ENCODE measurements at regions not wholly inside any gene's neighbourhood (a gene's known extent, or its start where the extent isn't known, plus 50 kb on each side); places are given as distances from the start of the nearest gene placed in this dataset.

DNA sequence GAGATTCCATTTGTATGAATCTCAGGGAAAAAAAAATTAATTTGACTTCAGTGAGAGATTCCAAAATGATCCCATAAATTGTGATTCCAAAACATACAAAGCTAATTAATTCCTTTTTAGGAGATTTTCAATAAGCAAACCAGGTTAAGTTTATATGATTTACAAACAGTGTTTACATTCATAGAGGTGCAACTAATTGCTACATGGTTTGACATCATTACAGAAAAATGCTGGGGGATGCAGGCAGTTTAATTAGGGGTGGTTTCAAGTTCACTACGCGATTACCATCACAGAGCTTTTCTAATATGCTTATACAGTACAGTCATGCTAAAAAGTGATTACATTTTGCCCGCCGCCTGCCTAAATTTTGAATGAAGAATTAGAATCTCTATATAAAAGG is 143.2 kb upstream of the MGMT start:
- TF ChIP-seq, protein P1, sequence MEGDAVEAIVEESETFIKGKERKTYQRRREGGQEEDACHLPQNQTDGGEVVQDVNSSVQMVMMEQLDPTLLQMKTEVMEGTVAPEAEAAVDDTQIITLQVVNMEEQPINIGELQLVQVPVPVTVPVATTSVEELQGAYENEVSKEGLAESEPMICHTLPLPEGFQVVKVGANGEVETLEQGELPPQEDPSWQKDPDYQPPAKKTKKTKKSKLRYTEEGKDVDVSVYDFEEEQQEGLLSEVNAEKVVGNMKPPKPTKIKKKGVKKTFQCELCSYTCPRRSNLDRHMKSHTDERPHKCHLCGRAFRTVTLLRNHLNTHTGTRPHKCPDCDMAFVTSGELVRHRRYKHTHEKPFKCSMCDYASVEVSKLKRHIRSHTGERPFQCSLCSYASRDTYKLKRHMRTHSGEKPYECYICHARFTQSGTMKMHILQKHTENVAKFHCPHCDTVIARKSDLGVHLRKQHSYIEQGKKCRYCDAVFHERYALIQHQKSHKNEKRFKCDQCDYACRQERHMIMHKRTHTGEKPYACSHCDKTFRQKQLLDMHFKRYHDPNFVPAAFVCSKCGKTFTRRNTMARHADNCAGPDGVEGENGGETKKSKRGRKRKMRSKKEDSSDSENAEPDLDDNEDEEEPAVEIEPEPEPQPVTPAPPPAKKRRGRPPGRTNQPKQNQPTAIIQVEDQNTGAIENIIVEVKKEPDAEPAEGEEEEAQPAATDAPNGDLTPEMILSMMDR (IDR thresholded peaks at IDR 0.05; ENCODE audit: low read depth, low read length, poor library complexity, severe bottlenecking) = no peak
- TF ChIP-seq EZH2phosphoT487 (IDR thresholded peaks at IDR 0.05; ENCODE audit: borderline replicate concordance, low read length) = no peak

Measured in DOHH2 (cell line).